HG02852 (cell line): ENCODE measurements at regions not wholly inside any gene's neighbourhood (a gene's known extent, or its start where the extent isn't known, plus 50 kb on each side); places are given as distances from the start of the nearest gene placed in this dataset.

Source experiments
- ATAC-seq: cut with Tn5 transposase; IDR thresholded peaks from one replicate; pipeline ENCODE4 v1.9.1; 2021; ENCODE audit warnings: mild to moderate bottlenecking, moderate library complexity; ENCODE audit not compliant: unreplicated experiment

DNA sequence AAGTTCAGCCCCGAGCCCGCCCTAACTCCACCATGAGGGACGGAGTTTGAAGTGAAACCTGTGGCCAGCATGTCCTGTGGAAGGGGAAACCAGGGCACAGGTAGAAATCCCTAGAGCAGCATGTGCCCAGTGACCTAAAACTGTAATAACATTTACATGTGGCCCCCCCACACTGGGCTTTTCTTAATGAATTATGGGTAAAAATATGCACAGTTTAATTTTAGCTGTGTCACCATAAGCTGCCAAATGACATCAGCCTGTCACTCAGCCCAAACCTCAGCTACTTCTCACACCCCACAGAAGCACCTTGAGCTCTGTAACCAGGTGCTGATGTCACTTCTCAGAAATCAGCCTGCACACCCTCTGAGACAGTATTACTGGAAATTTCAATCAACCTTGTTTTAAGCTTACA, 50.0 kb upstream of the SLC19A1 start:
- peak; percentile 47 for ATAC-seq

DNA sequence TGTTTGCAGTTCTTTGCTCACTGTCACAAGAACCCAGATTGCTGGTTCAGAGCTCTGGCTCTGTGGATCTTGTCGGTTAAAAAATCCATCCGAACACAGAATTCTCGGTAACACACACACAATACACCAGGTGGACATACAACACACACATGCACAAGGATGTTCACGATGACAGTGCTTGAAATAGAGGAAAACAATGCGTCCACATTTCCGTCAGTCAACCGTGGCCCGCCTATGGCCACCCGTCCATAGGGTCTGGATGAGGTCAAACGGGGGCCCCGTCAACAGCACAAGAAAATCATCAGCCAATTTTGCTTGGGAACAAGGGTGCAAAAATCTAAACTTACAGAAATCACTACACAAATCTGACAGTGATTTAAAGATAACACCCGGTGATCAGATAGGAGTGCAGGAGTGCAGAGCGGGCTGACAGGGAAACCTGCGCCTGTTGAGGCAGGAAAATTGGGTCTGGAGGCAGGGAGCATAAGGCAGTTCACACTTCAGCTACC, 50.4 kb upstream of the SLC19A1 start:
- no peak for ATAC-seq

DNA sequence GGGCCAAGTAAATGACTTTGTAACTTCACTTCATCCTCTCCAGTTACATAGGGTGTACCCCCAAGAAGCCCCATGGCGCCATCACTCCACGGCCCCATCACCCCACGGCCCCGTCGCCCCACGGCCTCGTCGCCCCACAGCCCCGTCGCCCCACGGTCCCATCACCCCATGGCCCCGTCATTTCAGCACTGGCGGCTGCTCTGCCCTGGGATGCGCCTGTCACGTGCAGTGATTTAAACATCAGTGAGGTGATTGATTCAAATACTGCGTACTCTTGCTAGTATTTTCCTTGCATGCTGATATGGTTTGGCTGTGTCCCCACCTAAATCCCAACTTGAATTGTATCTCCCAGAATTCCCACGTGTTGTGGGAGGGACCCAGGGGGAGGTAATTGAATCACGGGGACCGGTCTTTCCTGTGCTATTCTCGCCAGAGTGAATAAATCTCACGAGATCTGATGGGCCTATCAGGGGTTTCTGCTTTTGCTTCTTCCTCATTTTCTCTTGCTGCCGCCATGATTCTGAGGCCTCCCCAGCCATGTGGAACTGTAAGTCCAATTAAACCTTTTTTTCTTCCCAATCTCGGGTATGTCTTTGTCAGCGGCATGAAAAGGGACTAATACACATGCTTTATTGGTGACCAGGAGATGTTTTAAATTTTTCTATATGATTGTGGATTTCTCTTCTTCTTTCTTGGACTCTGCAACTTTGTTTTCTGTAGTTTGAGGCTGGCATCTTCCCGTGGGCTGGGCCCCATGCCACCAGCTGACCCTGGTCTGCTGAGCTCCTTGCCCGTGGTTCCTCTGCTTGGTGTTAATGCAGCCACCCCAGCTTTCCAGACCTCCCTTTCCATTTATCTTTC, 50.1 kb upstream of the PCBP3 start:
- ATAC-seq: no peak
